SU-DHL-6 (cell line): ENCODE measurements at regions not wholly inside any gene's neighbourhood (a gene's known extent, or its start where the extent isn't known, plus 50 kb on each side); places are given as distances from the start of the nearest gene placed in this dataset.

ENCODE experiments used
- H2AFZ ChIP-seq: fragments of 200-600 bp; sonication (generic); 2 replicates; pipeline ENCODE4 v1.6.1; 2014; ENCODE audit warnings: low read depth, mild to moderate bottlenecking, moderate library complexity, mixed read lengths, antibody characterized with exemption, low read length; ENCODE audit not compliant: severe bottlenecking
- H3F3A ChIP-seq: fragments of 200-600 bp; shearing (Covaris generic); 2 replicates; pipeline ENCODE4 v1.6.0; 2016; ENCODE audit warnings: antibody characterized with exemption, mild to moderate bottlenecking; ENCODE audit not compliant: insufficient read depth
- H3K27ac ChIP-seq: fragments of 200-600 bp; sonication (generic); 2 replicates; pipeline ENCODE4 v1.5.1; 2016; ENCODE audit warnings: low read depth, mild to moderate bottlenecking, low read length, moderate library complexity, mixed read lengths
- H3K27me3 ChIP-seq: fragments of 200-600 bp; sonication (generic), shearing (Covaris generic); 2 replicates; pipeline ENCODE4 v1.6.0; 2014; ENCODE audit warnings: mild to moderate bottlenecking, low read length
- H3K36me3 ChIP-seq: fragments of 200-600 bp; sonication (generic); 2 replicates; pipeline ENCODE4 v1.6.1; 2014; ENCODE audit warnings: mild to moderate bottlenecking, low read length, mixed read lengths
- H3K4me2 ChIP-seq: fragments of 300-600, 200-600 bp; shearing (Covaris generic), sonication (generic); 2 replicates; pipeline ENCODE4 v1.6.0; 2014; ENCODE audit warnings: low read length, low read depth, mild to moderate bottlenecking; ENCODE audit not compliant: poor library complexity, severe bottlenecking
- H3K4me3 ChIP-seq: fragments of 200-600 bp; sonication (generic); 2 replicates; pipeline ENCODE4 v1.5.1; 2014; ENCODE audit warnings: antibody characterized with exemption, low read length, mild to moderate bottlenecking, mixed read lengths; ENCODE audit not compliant: insufficient read depth, poor library complexity, severe bottlenecking
- H3K79me2 ChIP-seq: fragments of 200-600 bp; sonication (generic); 2 replicates; pipeline ENCODE4 v1.6.1; 2014; ENCODE audit warnings: mild to moderate bottlenecking, low read length, moderate library complexity; ENCODE audit not compliant: insufficient read depth
- H3K9ac ChIP-seq: fragments of 200-600 bp; sonication (generic); 2 replicates; pipeline ENCODE4 v1.7.0; 2014; ENCODE audit warnings: mild to moderate bottlenecking, low read length
- H3K9me2 ChIP-seq: fragments of 200-600 bp; sonication (generic); replicated peaks from 2 replicates; pipeline ENCODE4 v1.6.1; 2014; ENCODE audit warnings: low read length; ENCODE audit not compliant: insufficient read depth
- H3K9me3 ChIP-seq: fragments of 200-600 bp; sonication (generic); 2 replicates; pipeline ENCODE4 v1.6.1; 2014; ENCODE audit warnings: low read length, mixed read lengths; ENCODE audit not compliant: insufficient read depth
- H4K20me1 ChIP-seq: fragments of 200-600 bp; sonication (generic); 2 replicates; pipeline ENCODE4 v1.6.1; 2014; ENCODE audit warnings: low read depth, mild to moderate bottlenecking, antibody characterized with exemption, low read length, moderate library complexity, mixed read lengths
- EZH2phosphoT487 ChIP-seq: fragments of 200-600 bp; sonication (generic), shearing (Covaris generic); conservative IDR thresholded peaks from 2 replicates; pipeline ENCODE4 v1.6.1; 2018; ENCODE audit warnings: mild to moderate bottlenecking, antibody characterized with exemption, low read length, moderate library complexity, mixed read lengths
- TF ChIP-seq, protein P1 (sequence below): fragments of 200-600 bp; sonication (generic); IDR thresholded peaks from one replicate; pipeline ENCODE4 v1.5.1; 2017; ENCODE audit warnings: antibody characterized with exemption, mild to moderate bottlenecking, low read length, moderate library complexity; ENCODE audit not compliant: insufficient read depth, poor library complexity, severe bottlenecking

DNA sequence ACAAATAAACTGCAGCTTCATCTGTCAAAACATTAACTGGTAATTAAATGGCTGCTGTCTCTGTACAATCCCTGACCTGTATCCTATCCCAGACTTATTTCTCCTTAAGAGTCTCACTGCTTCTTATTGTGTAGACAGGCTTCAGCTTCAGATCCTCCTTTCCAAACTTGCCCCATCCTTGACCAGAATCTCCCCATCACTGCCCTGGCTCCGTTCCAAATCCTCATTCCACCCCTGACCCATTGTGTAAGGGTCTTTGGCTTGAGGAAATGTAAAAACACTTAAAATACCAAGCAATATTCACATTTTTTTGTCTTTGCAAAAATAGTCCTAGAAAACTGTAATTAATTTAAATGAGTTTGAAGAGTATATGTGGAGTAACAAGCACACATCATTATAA lies 152.6 kb upstream of the VEGFC start:
- no peak overlapping the region for H3K4me2 ChIP-seq
- no peaks in the 10 kb centered on the region for H3F3A ChIP-seq
- no peak overlapping the region for H3K9ac ChIP-seq
- H4K20me1 ChIP-seq: no peaks in the 10 kb centered on the region
- TF ChIP-seq, protein P1, sequence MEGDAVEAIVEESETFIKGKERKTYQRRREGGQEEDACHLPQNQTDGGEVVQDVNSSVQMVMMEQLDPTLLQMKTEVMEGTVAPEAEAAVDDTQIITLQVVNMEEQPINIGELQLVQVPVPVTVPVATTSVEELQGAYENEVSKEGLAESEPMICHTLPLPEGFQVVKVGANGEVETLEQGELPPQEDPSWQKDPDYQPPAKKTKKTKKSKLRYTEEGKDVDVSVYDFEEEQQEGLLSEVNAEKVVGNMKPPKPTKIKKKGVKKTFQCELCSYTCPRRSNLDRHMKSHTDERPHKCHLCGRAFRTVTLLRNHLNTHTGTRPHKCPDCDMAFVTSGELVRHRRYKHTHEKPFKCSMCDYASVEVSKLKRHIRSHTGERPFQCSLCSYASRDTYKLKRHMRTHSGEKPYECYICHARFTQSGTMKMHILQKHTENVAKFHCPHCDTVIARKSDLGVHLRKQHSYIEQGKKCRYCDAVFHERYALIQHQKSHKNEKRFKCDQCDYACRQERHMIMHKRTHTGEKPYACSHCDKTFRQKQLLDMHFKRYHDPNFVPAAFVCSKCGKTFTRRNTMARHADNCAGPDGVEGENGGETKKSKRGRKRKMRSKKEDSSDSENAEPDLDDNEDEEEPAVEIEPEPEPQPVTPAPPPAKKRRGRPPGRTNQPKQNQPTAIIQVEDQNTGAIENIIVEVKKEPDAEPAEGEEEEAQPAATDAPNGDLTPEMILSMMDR: no peak
- no peaks in the 10 kb centered on the region for H3K9me2 ChIP-seq
- no peaks in the 10 kb centered on the region for H3K9me3 ChIP-seq
- H3K27ac ChIP-seq: no peak overlapping the region
- no peaks in the 10 kb centered on the region for H3K79me2 ChIP-seq
- H3K36me3 ChIP-seq: no peaks in the 10 kb centered on the region
- no peak overlapping the region for H2AFZ ChIP-seq
- H3K27me3 ChIP-seq: no peaks in the 10 kb centered on the region
- H3K4me3 ChIP-seq: no peak overlapping the region

DNA sequence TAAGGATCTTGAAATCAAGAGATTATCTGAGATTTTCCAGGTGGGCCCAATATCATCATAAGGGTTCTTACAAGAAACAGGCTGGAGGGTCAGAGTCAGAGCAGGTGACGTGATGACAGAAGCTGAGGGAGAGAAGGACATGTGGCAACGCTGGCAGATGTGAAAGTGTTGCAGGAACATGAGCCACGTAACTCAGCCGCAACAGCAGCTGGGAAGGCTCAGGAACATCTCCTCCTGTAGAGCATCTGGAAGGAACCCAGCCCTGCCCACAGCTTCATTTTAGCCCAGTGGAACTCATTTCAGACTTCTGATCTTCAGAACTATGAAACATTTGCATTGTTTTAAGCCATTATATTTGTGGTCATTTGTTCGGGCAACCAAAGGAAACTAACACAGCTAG lies 156.3 kb upstream of the VEGFC start:
- Histone ChIP-seq H3K4me2 (no peak overlapping the region), H3K27me3 (no peaks in the 10 kb centered on the region), H3K9me2 (no peaks in the 10 kb centered on the region), H3K9ac (no peak overlapping the region), H4K20me1 (no peaks in the 10 kb centered on the region), H3K36me3 (no peaks in the 10 kb centered on the region), H3K4me3 (no peak overlapping the region), H3K9me3 (no peaks in the 10 kb centered on the region), H3K79me2 (no peaks in the 10 kb centered on the region), H3K27ac (no peak overlapping the region), H2AFZ (no peak overlapping the region), H3F3A (no peaks in the 10 kb centered on the region)
- TF ChIP-seq, protein P1: no peak
- no peak for TF ChIP-seq EZH2phosphoT487

DNA sequence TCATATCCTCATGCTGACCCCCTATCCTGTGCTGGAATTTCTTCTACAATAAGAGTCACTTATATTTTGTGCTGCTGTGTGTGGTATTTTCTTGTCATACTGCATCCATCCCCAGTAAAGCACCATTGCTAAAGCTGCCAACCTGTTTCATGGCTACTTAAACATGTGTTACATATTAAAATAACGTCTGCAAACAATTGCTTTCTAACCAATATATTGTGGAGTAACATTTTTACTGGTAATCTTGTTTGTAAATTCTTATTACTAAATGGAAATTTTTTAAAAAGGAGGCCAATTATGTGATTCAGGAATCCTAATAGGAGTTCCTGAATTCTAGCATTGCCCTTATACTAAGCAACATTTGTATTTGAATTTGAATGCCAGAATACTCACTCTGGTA lies 160.3 kb upstream of the VEGFC start:
- Histone ChIP-seq H3K4me2 (no peak overlapping the region), H3F3A (no peaks in the 10 kb centered on the region), H2AFZ (no peak overlapping the region), H3K9me2 (no peaks in the 10 kb centered on the region; the same call in 1 of the 2 replicates), H4K20me1 (no peaks in the 10 kb centered on the region), H3K4me3 (no peak overlapping the region), H3K9me3 (0 out of 2 replicates have a peak, but pooled peaks cover 5% of the 10 kb centered on the region), H3K27ac (no peak overlapping the region), H3K9ac (no peak overlapping the region), H3K27me3 (no peaks in the 10 kb centered on the region), H3K79me2 (no peaks in the 10 kb centered on the region), H3K36me3 (no peaks in the 10 kb centered on the region)
- no peak for TF ChIP-seq EZH2phosphoT487
- TF ChIP-seq, protein P1: no peak
